Posterior cingulate gyrus (tissue), 11 donors: ENCODE measurements at regions not wholly inside any gene's neighbourhood (a gene's known extent, or its start where the extent isn't known, plus 50 kb on each side); places are given as distances from the start of the nearest gene placed in this dataset.
"Not testable (repeated sequence)": the region's sequence is repeated elsewhere in the genome, so short reads cannot be mapped to it uniquely, and the experiment has no call there.

Experiments used
- DNase-seq, 10 donors: peaks; one replicate each; pipeline versions ENCODE4 v3.0.0 to v3.0.0-alpha.2; 2020 to 2021; ENCODE audit warnings: mixed read lengths in 3 of 10
- intact Hi-C: fragments of 100-400 bp; cut with DNase I; formaldehyde crosslinking; loops from one replicate; pipeline ENCODE4 v1.15.1; 2023

DNA sequence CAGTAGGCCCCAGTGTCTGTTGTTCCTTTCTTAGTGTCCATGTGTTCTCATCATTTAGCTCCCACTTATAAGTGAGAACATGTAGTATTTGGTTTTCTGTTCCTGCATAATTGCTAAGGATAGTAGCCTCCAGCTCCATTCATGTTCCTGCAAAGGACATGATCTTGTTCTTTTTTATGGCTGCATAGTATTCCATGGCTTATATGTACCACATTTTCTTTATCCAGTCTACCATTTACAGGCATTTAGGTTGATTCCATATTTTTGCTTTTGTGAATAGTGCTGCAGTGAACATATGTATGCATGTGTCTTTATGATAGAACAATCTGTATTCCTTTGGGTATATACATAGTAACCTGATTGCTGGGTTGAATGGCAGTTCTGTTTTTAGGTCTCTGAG lies 134.4 kb upstream of the MON1B start:
- intact Hi-C loops, result not testable (repeated sequence)

DNA sequence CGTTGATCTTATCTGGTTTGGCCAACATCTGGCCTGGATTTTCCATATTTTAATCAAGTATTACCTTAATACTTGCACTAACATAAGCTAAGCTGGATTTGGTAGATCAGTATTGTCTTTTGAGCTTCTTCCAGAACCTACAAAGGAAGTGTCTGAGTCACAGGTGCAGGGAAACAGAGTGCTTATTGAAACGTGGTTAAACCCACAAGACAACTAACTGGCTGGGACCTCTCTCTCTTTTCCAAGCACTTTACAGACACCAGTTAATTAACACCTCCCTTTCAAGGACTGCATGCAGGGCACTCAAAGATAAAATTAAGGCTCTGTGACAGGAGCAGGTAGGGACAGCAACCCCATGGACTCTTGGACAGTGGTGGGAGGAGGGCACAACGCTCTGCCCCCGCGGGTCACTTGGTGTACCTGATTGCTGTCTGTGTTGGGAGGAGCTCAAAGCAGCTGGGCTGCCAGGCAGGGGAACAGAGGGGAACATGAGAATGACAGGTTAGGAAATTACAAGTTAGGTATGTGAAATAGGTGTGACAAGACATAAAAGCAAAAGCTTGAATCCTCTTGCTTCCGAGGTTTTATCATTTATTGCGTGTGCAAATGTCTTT lies 133.7 kb upstream of the MON1B start:
- intact Hi-C loops, result no loop called here
- DNase-seq, result no peak

More for the DNA sequence above, 134.4 kb upstream of the MON1B start:
- DNase-seq, result not testable (repeated sequence)

DNA sequence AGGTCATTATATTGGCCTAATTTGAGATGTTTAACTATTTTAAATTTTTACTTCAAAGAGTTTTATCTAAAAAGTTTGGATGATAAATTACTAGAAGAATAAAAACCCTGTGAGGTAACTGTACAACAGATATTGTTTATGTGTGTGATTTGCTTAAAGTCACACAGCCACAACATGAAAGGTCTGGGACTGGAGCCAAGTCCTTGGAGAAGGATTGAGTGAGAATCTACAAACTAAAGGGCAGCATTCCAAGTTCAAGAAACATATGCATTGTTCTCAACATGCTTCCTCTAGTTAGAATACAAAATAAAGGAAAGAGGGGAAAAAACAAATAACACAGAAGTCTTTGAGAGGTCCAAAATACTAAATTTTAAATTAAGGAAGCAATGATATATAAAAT lies 131.5 kb upstream of the MON1B start:
- no peak for DNase-seq
- intact Hi-C loops, result no loop called here

DNA sequence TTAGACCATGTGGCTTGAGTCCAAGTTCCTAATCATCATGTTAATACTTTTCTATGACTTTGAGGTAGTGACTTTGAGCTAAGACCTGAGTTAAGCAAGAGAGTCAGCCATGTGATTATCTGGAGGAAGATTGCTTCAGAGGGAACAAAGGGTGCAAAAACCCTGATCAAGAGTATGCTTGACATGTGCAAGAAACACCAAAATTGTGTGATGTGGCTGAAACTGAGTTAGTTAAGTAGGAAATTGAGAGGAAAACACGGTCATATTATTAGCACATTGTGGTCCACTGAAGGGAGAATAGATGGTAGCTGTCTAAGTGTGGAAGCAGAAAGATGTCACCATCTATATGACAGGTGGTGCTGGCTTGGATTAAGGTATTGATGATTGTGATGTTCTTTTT lies 130.4 kb upstream of the MON1B start:
- intact Hi-C loops, result no loop called here
- DNase-seq, result no peak

DNA sequence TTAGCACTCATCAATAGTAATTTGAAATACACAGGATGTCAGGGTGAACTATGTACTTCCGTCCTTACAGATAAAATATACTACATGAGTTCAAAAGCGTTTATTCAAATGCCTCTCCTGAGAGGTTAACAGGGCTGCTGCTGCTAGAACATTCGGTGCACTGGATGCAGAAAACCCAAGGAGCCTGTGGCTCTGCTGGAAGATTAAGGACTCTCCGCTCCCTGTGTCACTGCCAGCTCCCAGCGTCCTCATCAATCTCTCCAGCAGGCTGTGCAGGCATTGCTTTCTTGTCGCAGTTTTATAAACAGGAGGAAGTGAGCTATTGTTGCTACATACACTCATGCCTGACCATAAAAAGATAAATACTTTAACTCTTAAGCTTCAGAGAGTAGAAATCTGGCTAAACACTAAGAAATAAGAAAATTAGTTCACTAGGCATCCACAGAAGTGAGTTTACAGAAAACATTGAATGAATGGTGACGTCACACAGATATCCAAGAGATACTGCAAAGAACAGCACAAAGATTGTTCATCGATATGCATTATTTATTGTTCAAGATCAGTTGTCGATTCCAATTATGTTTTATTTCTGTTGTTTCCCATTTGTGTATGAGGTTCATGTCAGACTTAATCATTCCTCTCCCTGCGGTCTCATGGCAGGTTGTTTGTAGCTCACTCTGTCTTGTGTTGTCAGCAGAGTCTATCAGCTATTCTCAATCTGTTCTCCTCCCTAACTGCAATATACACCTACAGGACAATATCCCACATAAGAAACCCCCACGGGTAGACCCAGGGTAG lies 127.9 kb upstream of the MON1B start:
- intact Hi-C loops, result no loop called here
- DNase-seq, result peak in 1 of 10 donors; percentile 41

DNA sequence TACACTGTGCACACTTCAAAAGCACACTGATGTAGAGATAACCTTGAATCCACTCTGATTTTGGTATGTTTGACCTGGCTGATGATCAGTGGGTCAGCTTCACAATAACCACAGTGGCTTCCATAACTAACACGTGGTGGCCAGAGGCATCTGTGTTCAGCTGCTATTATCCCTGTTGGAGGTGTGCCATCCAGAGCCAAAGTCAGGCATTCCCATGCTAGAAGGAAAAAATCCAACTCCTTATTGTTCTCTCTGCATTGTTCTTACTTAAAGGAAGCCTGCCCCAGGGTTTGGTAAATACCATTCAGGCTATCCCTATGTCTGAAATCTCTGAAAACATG lies 127.3 kb upstream of the MON1B start:
- intact Hi-C loops, result no loop called here
- DNase-seq, result no peak

DNA sequence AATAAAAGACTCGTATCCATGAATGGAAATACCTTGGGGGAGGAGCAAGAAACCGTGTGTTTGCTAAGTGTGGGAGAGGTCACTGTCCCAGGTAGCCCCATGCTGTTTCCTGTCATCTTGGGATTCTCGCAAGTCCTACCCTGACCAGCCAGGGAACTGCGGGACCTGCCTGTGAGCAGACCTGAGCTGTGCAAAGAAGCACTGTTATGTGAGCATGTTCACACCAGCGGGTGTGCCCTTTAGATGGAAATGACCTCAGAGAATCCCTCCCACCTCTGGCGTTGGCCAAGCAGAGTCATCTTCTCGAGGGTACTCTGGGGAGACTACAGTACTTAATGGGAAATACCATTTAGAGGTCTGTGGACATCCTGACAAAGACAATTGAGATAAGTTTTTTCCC lies 127.0 kb upstream of the MON1B start:
- intact Hi-C loops, result no loop called here
- DNase-seq, result no peak

DNA sequence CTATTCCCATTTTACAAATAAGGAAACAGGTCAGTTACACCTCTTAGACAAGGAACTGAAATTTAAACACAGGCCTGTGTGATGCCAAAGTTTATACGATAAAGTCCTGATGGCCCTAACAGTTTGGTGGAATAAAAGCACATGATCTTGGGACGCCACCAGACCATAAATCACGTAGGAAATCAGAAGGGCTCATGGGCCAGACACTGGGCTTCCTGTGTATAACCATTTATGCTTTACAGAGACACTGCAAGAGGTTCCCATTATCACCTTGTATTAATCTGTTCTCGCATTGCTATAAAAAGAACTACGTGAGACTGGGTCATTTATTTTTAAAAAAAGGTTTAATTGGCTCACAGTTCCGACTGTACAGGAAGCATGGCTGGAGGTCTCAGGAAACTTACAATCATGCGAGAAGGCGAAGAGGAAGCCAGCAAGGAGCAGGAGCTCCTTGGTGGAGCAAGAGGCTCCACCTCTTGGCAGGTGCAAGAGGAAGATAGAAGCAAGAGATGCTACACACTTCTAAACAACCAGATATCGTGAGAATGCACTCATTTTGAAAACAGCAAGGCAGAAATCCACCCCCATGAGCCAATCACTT lies 124.0 kb upstream of the MON1B start:
- no peak for DNase-seq
- intact Hi-C loops, result no loop called here

DNA sequence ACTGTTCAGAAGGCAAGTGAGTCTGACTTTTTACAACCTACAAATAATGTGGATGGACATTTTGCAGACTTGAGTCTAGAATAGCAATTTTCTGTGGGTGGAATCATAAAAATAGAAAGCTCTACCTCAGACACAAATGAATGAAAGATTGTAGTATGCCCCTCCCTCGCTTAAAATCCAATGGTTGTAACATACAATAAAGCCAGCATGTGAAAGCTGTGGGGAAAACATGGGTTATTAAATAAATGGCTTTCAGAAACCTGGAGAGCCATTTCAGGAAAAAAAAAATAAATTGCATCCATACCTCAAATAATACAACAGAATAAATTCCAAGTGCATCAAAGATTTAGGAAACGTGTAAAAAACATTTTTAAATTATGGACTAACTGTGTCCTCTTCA lies 123.1 kb upstream of the MON1B start:
- intact Hi-C loops, result no loop called here

DNA sequence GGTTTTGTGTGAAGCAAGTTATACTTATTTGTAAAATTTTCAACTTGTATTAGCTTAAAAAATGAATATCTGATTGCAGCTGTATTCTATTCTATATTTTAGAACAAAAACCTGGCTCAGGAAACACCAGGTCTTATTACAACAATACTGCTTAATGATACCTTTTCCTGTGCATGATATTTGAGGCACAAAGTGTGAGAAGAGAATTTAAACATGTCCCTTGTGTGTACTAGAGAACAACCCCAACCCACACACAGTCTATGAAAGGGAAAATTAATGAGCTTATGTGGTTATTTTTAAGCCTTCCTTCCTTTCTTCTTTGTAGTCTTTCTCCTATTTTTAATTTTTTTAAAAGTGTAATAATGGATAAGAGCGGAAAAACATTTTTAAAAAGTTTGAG lies 122.6 kb upstream of the MON1B start:
- DNase-seq, result no peak
- intact Hi-C loops, result no loop called here

More for the DNA sequence above, 123.1 kb upstream of the MON1B start:
- no peak for DNase-seq

DNA sequence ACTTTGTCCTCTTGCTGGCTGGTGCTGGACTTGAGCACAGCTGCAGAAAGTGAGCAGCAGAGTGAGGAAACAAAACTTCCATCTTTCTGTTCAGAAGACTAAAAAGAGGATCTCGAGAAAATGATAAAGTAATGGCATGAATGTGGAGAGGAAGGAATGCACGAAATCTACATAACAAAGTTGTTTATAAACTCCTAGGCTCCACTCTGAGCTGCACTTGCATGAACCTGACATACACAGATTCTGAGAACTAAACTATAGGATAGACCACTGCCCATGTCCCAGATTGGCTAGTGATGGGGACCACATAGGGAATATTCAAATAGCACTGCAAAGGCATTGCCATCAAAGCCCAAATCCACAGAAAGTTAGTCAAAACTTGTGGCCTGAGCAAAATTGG lies 121.1 kb upstream of the MON1B start:
- intact Hi-C loops, result no loop called here
- DNase-seq, result no peak

DNA sequence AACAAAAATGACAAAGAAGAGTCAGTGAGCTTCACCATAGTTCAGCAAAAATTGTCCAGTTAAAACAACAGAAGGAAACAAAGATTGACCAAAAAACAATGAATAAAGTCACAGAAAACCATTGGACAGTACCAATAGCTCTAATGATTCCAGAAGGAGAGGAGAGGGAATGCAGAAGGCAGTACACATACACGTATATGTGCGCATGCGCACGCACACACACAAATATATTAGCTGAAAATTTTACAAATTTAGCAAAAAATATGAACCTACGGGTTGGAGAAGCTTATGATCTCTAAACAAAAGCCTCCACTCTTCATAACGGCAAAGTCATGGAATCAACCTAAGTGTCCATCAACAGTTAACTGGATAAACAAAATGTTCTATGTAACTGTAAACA lies 120.3 kb upstream of the MON1B start:
- intact Hi-C loops, result no loop called here
- no peak for DNase-seq

DNA sequence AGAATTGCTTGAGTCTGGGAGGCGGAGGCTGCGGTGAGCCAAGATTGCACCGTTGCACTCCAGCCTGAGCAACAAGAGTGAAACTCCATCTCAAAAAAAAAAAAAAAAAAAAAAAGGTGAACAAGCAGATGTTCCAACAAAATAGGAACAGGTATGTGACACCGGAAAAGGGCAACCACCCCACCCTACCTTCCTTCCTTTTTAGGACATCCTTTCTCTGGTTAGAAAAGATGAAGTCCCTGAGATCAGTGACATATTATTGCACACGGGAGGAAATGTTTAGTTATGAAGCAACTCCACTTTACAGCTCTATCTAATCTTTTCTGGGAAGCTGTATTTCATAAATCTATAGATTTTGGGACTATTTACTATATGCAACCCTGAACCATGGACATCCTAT lies 114.2 kb upstream of the MON1B start:
- DNase-seq, result no peak
- intact Hi-C loops, result no loop called here

DNA sequence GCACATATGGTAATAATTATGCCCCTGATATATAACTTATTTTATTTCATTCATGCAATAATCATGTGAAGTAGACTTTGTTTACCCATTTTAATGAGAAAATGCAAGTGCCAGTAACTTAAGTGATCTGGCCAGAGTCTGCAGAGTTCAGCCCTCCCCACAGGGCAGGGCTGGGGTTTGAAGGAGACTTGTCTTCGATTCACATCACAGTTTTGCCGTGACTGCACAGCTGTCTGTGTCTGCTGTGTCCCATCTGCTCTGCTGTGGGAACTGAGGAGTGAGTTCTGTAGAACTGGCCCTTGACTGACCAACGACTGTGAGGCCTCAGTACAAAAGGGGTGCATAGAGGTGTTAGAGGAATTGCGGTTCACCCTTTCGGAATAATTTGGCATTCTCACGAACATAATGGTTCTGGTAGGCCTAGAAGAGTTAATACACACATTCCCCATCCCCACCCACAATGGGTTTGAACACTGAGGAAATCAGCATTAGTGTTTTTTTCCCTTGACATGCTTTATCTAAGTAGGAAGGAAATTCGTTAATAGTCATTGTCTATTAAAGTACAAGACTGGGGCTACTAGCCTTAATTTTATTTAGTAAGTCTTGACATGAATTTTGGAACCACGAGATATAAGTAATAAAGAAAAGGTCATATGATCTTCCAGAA lies 113.6 kb upstream of the MON1B start:
- DNase-seq, result no peak
- intact Hi-C loops, result no loop called here

DNA sequence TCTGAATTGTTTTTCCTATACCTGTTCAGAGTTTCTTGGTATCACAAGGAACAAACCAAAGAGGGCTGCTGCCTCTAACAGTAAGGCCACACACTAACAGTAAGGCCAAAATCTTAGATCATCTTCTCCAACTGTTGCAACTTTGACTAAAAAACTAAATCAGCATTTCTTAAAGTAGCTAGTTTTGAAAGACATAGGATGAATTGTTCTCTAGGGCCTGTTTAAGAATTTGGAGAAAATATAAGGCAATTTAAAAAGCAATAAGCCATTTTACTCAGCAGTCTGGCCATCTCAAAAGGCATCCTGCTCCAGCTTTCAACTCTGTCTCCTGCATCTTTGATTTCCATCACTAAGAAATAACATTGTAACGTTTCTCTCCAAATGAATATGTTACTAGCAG lies 105.0 kb upstream of the MON1B start:
- intact Hi-C loops, result no loop called here
- no peak for DNase-seq

DNA sequence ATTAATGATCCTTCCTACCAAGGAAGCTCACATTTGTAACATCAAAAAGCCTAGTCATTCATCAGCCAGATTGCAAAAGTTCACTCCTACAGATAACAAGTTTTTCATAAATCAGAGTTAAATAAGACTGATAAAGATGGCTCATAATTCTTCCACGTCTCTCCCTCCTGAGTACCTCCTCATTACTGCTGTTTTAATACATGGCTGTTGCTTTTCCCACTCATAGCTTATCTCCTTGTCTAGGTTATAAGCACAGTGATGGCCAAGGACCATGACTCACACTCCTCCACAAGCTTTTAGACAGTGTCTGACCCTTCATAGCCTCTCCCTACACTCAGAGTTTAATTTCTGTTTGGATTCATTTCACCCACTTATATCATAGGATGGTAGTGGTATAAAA lies 100.9 kb upstream of the MON1B start:
- no peak for DNase-seq
- intact Hi-C loops, result no loop called here

DNA sequence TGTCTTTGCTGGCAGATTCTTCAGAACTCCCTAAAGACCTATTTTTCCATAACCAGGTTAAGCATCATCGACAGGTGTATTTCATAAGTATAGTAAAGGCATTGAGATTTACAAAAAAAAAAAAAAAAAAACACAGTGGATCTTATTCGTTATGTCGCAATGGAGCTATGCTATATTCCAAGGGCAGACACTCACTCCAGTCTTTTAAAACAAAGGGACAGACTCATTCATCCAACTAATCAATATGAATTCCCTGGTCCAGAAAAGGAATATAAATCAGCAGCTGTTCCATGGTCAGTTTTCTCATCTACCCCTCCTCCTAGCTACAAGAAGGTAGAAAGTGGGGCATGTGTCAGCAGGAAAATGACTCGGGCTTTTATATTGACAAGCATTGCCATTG lies 97.7 kb upstream of the MON1B start:
- intact Hi-C loops, result no loop called here
- no peak for DNase-seq

DNA sequence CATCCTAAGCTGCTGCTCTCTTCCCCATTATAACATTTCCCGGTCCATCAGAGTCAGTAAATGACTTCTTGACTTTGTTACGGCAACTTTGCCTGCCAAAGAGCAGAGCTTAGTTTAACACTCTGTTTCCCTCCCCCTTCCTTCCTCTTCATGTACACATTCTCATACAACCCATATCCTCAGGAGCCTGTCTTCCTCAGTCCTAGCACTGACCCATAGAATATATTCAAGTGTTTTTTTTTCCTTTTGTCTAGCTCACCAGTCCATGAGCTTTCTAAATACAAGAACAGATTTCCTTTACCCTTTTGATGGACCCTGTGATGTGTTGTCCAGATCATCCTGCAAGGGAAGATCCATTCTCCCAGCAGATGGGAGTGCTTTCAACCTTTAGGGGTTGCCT lies 97.0 kb upstream of the MON1B start:
- intact Hi-C loops, result no loop called here
- DNase-seq, result no peak

DNA sequence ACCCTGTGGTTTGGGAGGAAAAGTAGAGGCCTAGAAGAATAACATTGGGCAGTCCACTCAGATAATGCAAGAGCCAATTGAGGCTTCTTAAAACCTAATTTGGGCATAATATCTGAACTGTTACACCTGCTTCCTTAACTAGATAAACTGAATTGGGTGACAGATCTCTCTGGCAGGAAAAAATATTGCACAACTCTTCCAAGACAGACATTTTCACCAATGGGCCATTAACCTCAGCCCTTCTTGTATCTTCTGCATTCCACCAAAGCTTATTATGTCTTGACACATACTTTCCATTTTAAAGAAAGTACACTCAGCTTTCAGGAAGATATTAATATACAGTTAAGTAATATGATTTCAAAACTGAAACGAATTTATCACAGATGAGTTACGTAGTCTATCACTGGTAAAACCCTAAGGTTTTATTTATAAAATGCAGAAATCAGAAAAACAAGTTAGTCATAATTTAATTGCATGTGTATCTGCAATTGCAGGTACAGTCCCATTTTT lies 79.9 kb upstream of the MON1B start:
- intact Hi-C loops, result no loop called here
- DNase-seq, result no peak

DNA sequence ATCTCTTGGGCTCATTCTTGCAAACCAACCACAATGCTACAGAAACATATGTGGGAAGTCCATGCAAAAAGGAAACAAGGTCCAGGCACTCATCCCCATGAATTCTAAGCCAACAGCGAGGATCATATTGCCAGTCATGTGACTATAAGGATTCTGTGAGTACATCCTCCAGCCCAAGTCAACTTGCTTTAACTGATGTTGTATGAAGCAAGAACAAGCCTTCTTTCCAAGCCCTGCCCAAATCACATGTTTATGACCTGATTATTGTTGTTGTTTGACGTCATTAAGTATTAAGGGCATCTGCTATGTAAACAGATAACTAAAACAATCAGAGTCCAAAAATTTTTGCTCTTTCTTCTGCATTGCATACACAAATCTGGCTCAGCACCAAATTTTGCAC lies 78.2 kb upstream of the MON1B start:
- no peak for DNase-seq
- intact Hi-C loops, result no loop called here

DNA sequence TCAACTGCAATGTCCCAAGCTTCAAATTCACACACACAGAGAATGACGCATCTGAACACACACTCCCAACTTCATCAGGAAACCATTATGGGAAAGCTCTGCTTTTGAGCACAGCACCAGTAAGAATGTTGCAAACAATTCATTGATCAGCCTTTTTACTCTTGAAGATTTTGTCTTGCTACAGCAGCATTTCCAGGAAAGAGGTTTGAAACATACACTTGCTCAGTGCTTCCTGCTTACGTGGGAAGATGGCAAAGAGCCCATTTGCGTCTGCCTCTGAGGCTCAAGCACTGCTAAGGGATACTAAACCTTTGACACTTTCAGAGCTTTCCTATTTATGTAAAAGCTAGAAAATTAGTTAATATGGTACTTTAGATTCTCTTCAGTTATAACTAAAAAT lies 77.2 kb upstream of the MON1B start:
- DNase-seq, result no peak
- intact Hi-C loops, result no loop called here
